8988T (cell line): ENCODE measurements at regions not wholly inside any gene's neighbourhood (a gene's known extent, or its start where the extent isn't known, plus 50 kb on each side); places are given as distances from the start of the nearest gene placed in this dataset.
A peak's percentile ranks its signal among the peaks of the same experiment; 100 is the strongest.

ENCODE experiments used
- DNase-seq: peaks from one replicate; pipeline ENCODE4 v3.0.0; 2011

- DNase-seq = no peak
These were observed 236.4 kb upstream of the RGS6 start for GRCh38 chr14:71695611-71696350.

GRCh38 chr14:71698027-71698426, 234.2 kb upstream of the RGS6 start:
- DNase-seq = no peak

- no peak for DNase-seq
These were observed 233.6 kb upstream of the RGS6 start for GRCh38 chr14:71698673-71699072.

GRCh38 chr14:71701990-71702389, 230.2 kb upstream of the RGS6 start:
- no peak for DNase-seq

GRCh38 chr14:71702786-71703185, 229.4 kb upstream of the RGS6 start:
- no peak for DNase-seq

- DNase-seq = no peak
These were observed 228.8 kb upstream of the RGS6 start for GRCh38 chr14:71703477-71703876.

GRCh38 chr14:71704210-71704609, 228.0 kb upstream of the RGS6 start:
- no peak for DNase-seq

- no peak for DNase-seq
These were observed 226.8 kb upstream of the RGS6 start for GRCh38 chr14:71705460-71705859.

GRCh38 chr14:71709076-71709475, 223.2 kb upstream of the RGS6 start:
- DNase-seq = no peak

- DNase-seq = no peak
These were observed 222.2 kb upstream of the RGS6 start for GRCh38 chr14:71709987-71710386.

- DNase-seq = no peak
These were observed 221.1 kb upstream of the RGS6 start for GRCh38 chr14:71711125-71711524.

- DNase-seq = no peak
These were observed 220.6 kb upstream of the RGS6 start for GRCh38 chr14:71711619-71712018.

GRCh38 chr14:71712478-71712877, 219.8 kb upstream of the RGS6 start:
- no peak for DNase-seq

GRCh38 chr14:71713016-71713415, 219.2 kb upstream of the RGS6 start:
- DNase-seq = no peak

- DNase-seq = no peak
These were observed 218.8 kb upstream of the RGS6 start for GRCh38 chr14:71713451-71713850.

GRCh38 chr14:71714225-71714624, 218.0 kb upstream of the RGS6 start:
- DNase-seq = no peak

- no peak for DNase-seq
These were observed 216.0 kb upstream of the RGS6 start for GRCh38 chr14:71716041-71716772.

- peak; percentile 45 for DNase-seq
These were observed 211.1 kb upstream of the RGS6 start for GRCh38 chr14:71720978-71721624.

GRCh38 chr14:71721791-71722190, 210.4 kb upstream of the RGS6 start:
- no peak for DNase-seq

- DNase-seq = no peak
These were observed 209.3 kb upstream of the RGS6 start for GRCh38 chr14:71722885-71723284.

- no peak for DNase-seq
These were observed 206.2 kb upstream of the RGS6 start for GRCh38 chr14:71725922-71726579.

- no peak for DNase-seq
These were observed 205.6 kb upstream of the RGS6 start for GRCh38 chr14:71726580-71727021.

- no peak for DNase-seq
These were observed 203.8 kb upstream of the RGS6 start for GRCh38 chr14:71728386-71728785.
